CD14-positive monocyte (primary cell): ENCODE measurements at regions not wholly inside any gene's neighbourhood (a gene's known extent, or its start where the extent isn't known, plus 50 kb on each side); places are given as distances from the start of the nearest gene placed in this dataset.

ENCODE experiments used
- DNase-seq, 3 donors: peaks; one replicate each; pipeline ENCODE4 v3.0.0-alpha.2; 2011 to 2022
- H2AFZ ChIP-seq: 2 replicates; pipeline ENCODE4 v1.6.0; 2012; ENCODE audit warnings: mild to moderate bottlenecking, low read depth, low read length, inconsistent platforms; ENCODE audit not compliant: insufficient read depth, poor library complexity, severe bottlenecking
- H3K27ac ChIP-seq, 2 donors: 1 replicate in 1 of 2; 2 replicates in 1 of 2; pipeline ENCODE4 v1.5.1; 2012 to 2013; ENCODE audit warnings: low read length in 2 of 2, control low read depth in 1 of 2, inconsistent platforms in 1 of 2, low read depth in 1 of 2, mild to moderate bottlenecking in 1 of 2
- H3K27me3 ChIP-seq, 2 donors: one replicate each; pipeline versions ENCODE4 v1.6.0 to v1.6.1; 2011 to 2013; ENCODE audit warnings: low read length in 2 of 2; ENCODE audit not compliant: control insufficient read depth in 2 of 2, insufficient read depth in 2 of 2
- H3K36me3 ChIP-seq, 2 donors: replicated peaks in 1 of 2; 1 replicate in 1 of 2; 2 replicates in 1 of 2; pipeline versions ENCODE4 v1.5.1 to v1.6.1; 2012 to 2013; ENCODE audit warnings: low read length in 2 of 2, control low read depth in 1 of 2, inconsistent platforms in 1 of 2, mild to moderate bottlenecking in 1 of 2; ENCODE audit not compliant: insufficient read depth in 2 of 2, control insufficient read depth in 1 of 2
- H3K4me1 ChIP-seq, 2 donors: 1 replicate in 1 of 2; 2 replicates in 1 of 2; pipeline versions ENCODE4 v1.5.1 to v1.6.1; 2012 to 2013; ENCODE audit warnings: low read length in 2 of 2, control low read depth in 1 of 2, inconsistent platforms in 1 of 2, mild to moderate bottlenecking in 1 of 2, moderate library complexity in 1 of 2; ENCODE audit not compliant: insufficient read depth in 2 of 2, control insufficient read depth in 1 of 2
- H3K4me2 ChIP-seq: replicated peaks from 2 replicates; pipeline ENCODE3; 2012; ENCODE audit warnings: low read length, moderate library complexity, mild to moderate bottlenecking; ENCODE audit not compliant: poor library complexity, severe bottlenecking; ENCODE audit errors: extremely low read depth
- H3K4me3 ChIP-seq, 3 experiments: fragments of 200-600 bp in 1 of 3; sonication (generic) in 1 of 3; replicated peaks in 1 of 3; 1 replicate in 2 of 3; 2 replicates in 1 of 3; pipeline ENCODE4 v1.5.1; 2011 to 2013; ENCODE audit warnings: low read length in 3 of 3, mild to moderate bottlenecking in 3 of 3, control low read depth in 2 of 3, low read depth in 2 of 3, inconsistent platforms in 1 of 3, moderate library complexity in 1 of 3
- H3K79me2 ChIP-seq: 2 replicates; pipeline ENCODE4 v1.6.0; 2012; ENCODE audit warnings: mild to moderate bottlenecking, control low read depth, inconsistent platforms, low read length, moderate library complexity; ENCODE audit not compliant: insufficient read depth
- H3K9ac ChIP-seq: 2 replicates; pipeline ENCODE4 v1.6.0; 2017; ENCODE audit warnings: low read length, mild to moderate bottlenecking; ENCODE audit not compliant: insufficient read depth, poor library complexity, severe bottlenecking
- H3K9me3 ChIP-seq, 2 donors: replicated peaks in 1 of 2; 1 replicate in 1 of 2; 2 replicates in 1 of 2; pipeline versions ENCODE4 v1.5.1 to v1.6.1; 2012 to 2013; ENCODE audit warnings: low read length in 2 of 2, control low read depth in 1 of 2; ENCODE audit not compliant: control insufficient read depth in 1 of 2, insufficient read depth in 1 of 2
- H4K20me1 ChIP-seq: 2 replicates; pipeline ENCODE4 v1.6.0; 2012; ENCODE audit warnings: mild to moderate bottlenecking, low read length, control low read depth, moderate library complexity; ENCODE audit not compliant: insufficient read depth
- H3K27ac Mint-ChIP-seq, 7 donors: one replicate each; pipeline ENCODE4 v1.8.0; 2020; ENCODE audit warnings: mild to moderate bottlenecking in 7 of 7, mixed read lengths in 7 of 7, moderate library complexity in 6 of 7, inconsistent platforms in 2 of 7
- H3K27me3 Mint-ChIP-seq, 3 donors: one replicate each; pipeline ENCODE4 v1.8.0; 2021 to 2022; ENCODE audit warnings: low read depth in 3 of 3, mild to moderate bottlenecking in 3 of 3, mixed read lengths in 3 of 3, moderate library complexity in 3 of 3, inconsistent platforms in 1 of 3
- H3K36me3 Mint-ChIP-seq, 2 donors: one replicate each; pipeline ENCODE4 v1.8.0; 2020; ENCODE audit warnings: mixed read lengths in 2 of 2, inconsistent platforms in 1 of 2, mild to moderate bottlenecking in 1 of 2
- H3K4me1 Mint-ChIP-seq: one replicate; pipeline ENCODE4 v1.8.0; 2020; ENCODE audit warnings: mild to moderate bottlenecking, mixed read lengths
- H3K4me3 Mint-ChIP-seq, 2 donors: one replicate each; pipeline ENCODE4 v1.8.0; 2020; ENCODE audit warnings: mild to moderate bottlenecking in 2 of 2, mixed read lengths in 2 of 2, moderate library complexity in 1 of 2
- H3K9me3 Mint-ChIP-seq, 7 donors: one replicate each; pipeline ENCODE4 v1.8.0; 2020 to 2022; ENCODE audit warnings: mixed read lengths in 7 of 7, mild to moderate bottlenecking in 6 of 7, moderate library complexity in 6 of 7, inconsistent platforms in 2 of 7
- WGBS: methylation state at CpG from one replicate; pipeline ENCODE4 v1.1.5; 2013; ENCODE audit warnings: missing lambda C conversion rate; ENCODE audit not compliant: insufficient coverage; 5-methylcytosine and 5-hydroxymethylcytosine counted together
- intact Hi-C, 2 donors: fragments of 100-400 bp; cut with micrococcal nuclease; formaldehyde crosslinking; loops; one replicate each; pipeline versions ENCODE4 v1.15.0 to v1.15.1; 2023
- TF ChIP-seq, protein P1 (sequence below): fragments of 200-600 bp; IDR thresholded peaks from one replicate; pipeline ENCODE4 v1.8.0; 2022; ENCODE audit warnings: antibody characterized with exemption, mild to moderate bottlenecking

GRCh38 chr6:144561455-144562043 is 276.4 kb downstream of the UTRN start:
- Histone ChIP-seq H2AFZ (no peak overlapping the region), H3K4me2 (no peak overlapping the region), H3K36me3 (peaks cover 55 to 83% of the 10 kb centered on the region in 2 donors), H4K20me1 (no peaks in the 10 kb centered on the region), H3K27ac (no peak overlapping the region), H3K4me1 (peaks cover 0 to 3% of the 10 kb centered on the region in 2 donors), H3K27me3 (no peaks in the 10 kb centered on the region), H3K9ac (no peak overlapping the region), H3K4me3 (no peak overlapping the region), H3K9me3 (no peaks in the 10 kb centered on the region), H3K79me2 (no peaks in the 10 kb centered on the region)
- no CpG with 5 or more reads among the region's 2 CpGs for WGBS
- no peak for DNase-seq
- intact Hi-C loops, result no loop called here
- no peak overlapping the region for H3K27ac Mint-ChIP-seq
- no peaks in the 10 kb centered on the region for H3K9me3 Mint-ChIP-seq
- no peaks in the 10 kb centered on the region for H3K27me3 Mint-ChIP-seq
- no peaks in the 10 kb centered on the region for H3K4me1 Mint-ChIP-seq
- peaks cover 31 to 36% of the 10 kb centered on the region in 2 donors for H3K36me3 Mint-ChIP-seq
- TF ChIP-seq, protein P1, sequence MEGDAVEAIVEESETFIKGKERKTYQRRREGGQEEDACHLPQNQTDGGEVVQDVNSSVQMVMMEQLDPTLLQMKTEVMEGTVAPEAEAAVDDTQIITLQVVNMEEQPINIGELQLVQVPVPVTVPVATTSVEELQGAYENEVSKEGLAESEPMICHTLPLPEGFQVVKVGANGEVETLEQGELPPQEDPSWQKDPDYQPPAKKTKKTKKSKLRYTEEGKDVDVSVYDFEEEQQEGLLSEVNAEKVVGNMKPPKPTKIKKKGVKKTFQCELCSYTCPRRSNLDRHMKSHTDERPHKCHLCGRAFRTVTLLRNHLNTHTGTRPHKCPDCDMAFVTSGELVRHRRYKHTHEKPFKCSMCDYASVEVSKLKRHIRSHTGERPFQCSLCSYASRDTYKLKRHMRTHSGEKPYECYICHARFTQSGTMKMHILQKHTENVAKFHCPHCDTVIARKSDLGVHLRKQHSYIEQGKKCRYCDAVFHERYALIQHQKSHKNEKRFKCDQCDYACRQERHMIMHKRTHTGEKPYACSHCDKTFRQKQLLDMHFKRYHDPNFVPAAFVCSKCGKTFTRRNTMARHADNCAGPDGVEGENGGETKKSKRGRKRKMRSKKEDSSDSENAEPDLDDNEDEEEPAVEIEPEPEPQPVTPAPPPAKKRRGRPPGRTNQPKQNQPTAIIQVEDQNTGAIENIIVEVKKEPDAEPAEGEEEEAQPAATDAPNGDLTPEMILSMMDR, result no peak
- no peak overlapping the region for H3K4me3 Mint-ChIP-seq

DNA sequence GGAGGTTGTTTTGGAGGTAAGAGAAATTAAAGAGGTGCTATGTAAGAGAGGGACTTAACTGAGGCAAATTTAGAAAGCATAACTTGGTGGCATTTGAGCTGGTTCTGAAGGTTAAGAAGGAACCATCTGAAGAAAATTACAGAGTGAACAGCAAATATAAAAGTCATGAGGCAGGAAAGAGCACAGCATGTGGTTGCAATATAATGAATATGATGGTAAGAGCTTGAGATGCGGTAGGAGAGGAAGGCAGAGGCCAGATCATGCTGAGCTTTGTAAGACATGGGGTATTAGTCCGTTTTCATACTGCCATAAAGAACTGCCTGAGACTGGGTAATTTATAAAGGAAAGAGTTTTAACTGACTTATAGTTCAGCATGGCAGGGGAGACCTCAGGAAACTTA is 279.1 kb downstream of the UTRN start:
- Histone ChIP-seq H3K4me3 (no peak overlapping the region), H3K27me3 (no peaks in the 10 kb centered on the region), H2AFZ (no peak overlapping the region), H3K36me3 (peaks cover 34 to 74% of the 10 kb centered on the region in 2 donors), H3K9me3 (no peaks in the 10 kb centered on the region), H3K27ac (no peak overlapping the region), H3K4me2 (no peak overlapping the region), H3K9ac (no peak overlapping the region), H3K79me2 (no peaks in the 10 kb centered on the region), H3K4me1 (peaks cover 3 to 10% of the 10 kb centered on the region in 2 donors), H4K20me1 (no peaks in the 10 kb centered on the region)
- Mint-ChIP-seq H3K36me3 (peaks cover 19 to 21% of the 10 kb centered on the region in 2 donors), H3K27me3 (no peaks in the 10 kb centered on the region), H3K4me3 (no peak overlapping the region), H3K27ac (no peak overlapping the region), H3K9me3 (no peaks in the 10 kb centered on the region), H3K4me1 (no peaks in the 10 kb centered on the region)
- WGBS, result 100% methylated on average over 1 of the region's 2 CpGs
- TF ChIP-seq, protein P1, result no peak
- no peak for DNase-seq
- intact Hi-C loops, result no loop called here
